Stomach (tissue), 4 donors: ENCODE measurements at regions not wholly inside any gene's neighbourhood (a gene's known extent, or its start where the extent isn't known, plus 50 kb on each side); places are given as distances from the start of the nearest gene placed in this dataset.

ENCODE experiments used
- EP300 ChIP-seq: sonication (generic); formaldehyde crosslinking; IDR thresholded peaks from one replicate; pipeline ENCODE4 v1.6.1; 2017; ENCODE audit warnings: antibody characterized with exemption
- POLR2AphosphoS5 ChIP-seq, 3 donors: sonication (generic); formaldehyde crosslinking; IDR thresholded peaks; one replicate each; pipeline ENCODE4 v1.6.1; 2016; ENCODE audit warnings: antibody characterized with exemption in 3 of 3
- TF ChIP-seq, protein P1 (sequence below), 7 experiments: fragments of 450-650 bp in 4 of 7; fragments of 200-600 bp in 3 of 7; sonication (generic) in 3 of 7; IDR thresholded peaks; one replicate each; pipeline ENCODE4 v1.5.1; 2016 to 2019; ENCODE audit warnings: antibody characterized with exemption in 7 of 7, control low read depth in 2 of 7, mild to moderate bottlenecking in 1 of 7

- TF ChIP-seq, protein P1, sequence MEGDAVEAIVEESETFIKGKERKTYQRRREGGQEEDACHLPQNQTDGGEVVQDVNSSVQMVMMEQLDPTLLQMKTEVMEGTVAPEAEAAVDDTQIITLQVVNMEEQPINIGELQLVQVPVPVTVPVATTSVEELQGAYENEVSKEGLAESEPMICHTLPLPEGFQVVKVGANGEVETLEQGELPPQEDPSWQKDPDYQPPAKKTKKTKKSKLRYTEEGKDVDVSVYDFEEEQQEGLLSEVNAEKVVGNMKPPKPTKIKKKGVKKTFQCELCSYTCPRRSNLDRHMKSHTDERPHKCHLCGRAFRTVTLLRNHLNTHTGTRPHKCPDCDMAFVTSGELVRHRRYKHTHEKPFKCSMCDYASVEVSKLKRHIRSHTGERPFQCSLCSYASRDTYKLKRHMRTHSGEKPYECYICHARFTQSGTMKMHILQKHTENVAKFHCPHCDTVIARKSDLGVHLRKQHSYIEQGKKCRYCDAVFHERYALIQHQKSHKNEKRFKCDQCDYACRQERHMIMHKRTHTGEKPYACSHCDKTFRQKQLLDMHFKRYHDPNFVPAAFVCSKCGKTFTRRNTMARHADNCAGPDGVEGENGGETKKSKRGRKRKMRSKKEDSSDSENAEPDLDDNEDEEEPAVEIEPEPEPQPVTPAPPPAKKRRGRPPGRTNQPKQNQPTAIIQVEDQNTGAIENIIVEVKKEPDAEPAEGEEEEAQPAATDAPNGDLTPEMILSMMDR (IDR thresholded peaks at IDR 0.05) = no peak
- TF ChIP-seq EP300 = no peak
- no peak for TF ChIP-seq POLR2AphosphoS5 (IDR thresholded peaks at IDR 0.05)
Measured at GRCh38 chr21:38937844-38938243, 132.1 kb downstream of the ETS2 start.
